ENCODE measurements at regions not wholly inside any gene's neighbourhood (a gene's known extent, or its start where the extent isn't known, plus 50 kb on each side); places are given as distances from the start of the nearest gene placed in this dataset.

GRCh38 chr7:82567841-82568240, 124.3 kb upstream of the CACNA2D1 start:
- Histone ChIP-seq H2AFZ (ENCODE audit: low read depth, low read length, severe bottlenecking) (no peak overlapping the region), H3K9ac (ENCODE audit: low read length) (no peak overlapping the region)
- TF ChIP-seq CTCF (IDR thresholded peaks at IDR 0.05; ENCODE audit: insufficient read depth, low read length, poor library complexity, severe bottlenecking), result no peak
- no peak for TF ChIP-seq EZH2phosphoT487 (conservative IDR thresholded peaks at IDR 0.05; ENCODE audit: low read length)

GRCh38 chr7:82567356-82567755, 123.8 kb upstream of the CACNA2D1 start:
- no peak overlapping the region for H2AFZ ChIP-seq (ENCODE audit: low read depth, low read length, severe bottlenecking)
- H3K27me3 ChIP-seq (ENCODE audit: low read length), result no peaks in the 10 kb centered on the region
- H3K9me2 ChIP-seq (replicated peaks; ENCODE audit: insufficient read depth, low read length), result no peaks in the 10 kb centered on the region
- H3K4me3 ChIP-seq (ENCODE audit: insufficient read depth, low read length, poor library complexity, severe bottlenecking), result no peak overlapping the region
- H3K4me2 ChIP-seq (ENCODE audit: low read depth, low read length, poor library complexity, severe bottlenecking), result no peak overlapping the region
- no peaks in the 10 kb centered on the region for H3K9me3 ChIP-seq (ENCODE audit: insufficient read depth, low read length)
- H4K20me1 ChIP-seq (ENCODE audit: low read depth, low read length), result no peaks in the 10 kb centered on the region
- H3K36me3 ChIP-seq (ENCODE audit: low read length), result no peaks in the 10 kb centered on the region
- H3F3A ChIP-seq (ENCODE audit: insufficient read depth), result no peaks in the 10 kb centered on the region
- no peak for TF ChIP-seq EZH2phosphoT487 (conservative IDR thresholded peaks at IDR 0.05; ENCODE audit: low read length)
- no peak for TF ChIP-seq CTCF (IDR thresholded peaks at IDR 0.05; ENCODE audit: insufficient read depth, low read length, poor library complexity, severe bottlenecking)
- H3K79me2 ChIP-seq (ENCODE audit: insufficient read depth, low read length), result no peaks in the 10 kb centered on the region
- H3K9ac ChIP-seq (ENCODE audit: low read length), result no peak overlapping the region
- H3K27ac ChIP-seq (ENCODE audit: low read depth, low read length), result no peak overlapping the region

More at GRCh38 chr7:82567841-82568240, 124.3 kb upstream of the CACNA2D1 start:
- Histone ChIP-seq H3F3A (ENCODE audit: insufficient read depth) (no peaks in the 10 kb centered on the region), H3K4me2 (ENCODE audit: low read depth, low read length, poor library complexity, severe bottlenecking) (no peak overlapping the region), H3K9me3 (ENCODE audit: insufficient read depth, low read length) (no peaks in the 10 kb centered on the region), H3K4me3 (ENCODE audit: insufficient read depth, low read length, poor library complexity, severe bottlenecking) (no peak overlapping the region), H3K79me2 (ENCODE audit: insufficient read depth, low read length) (no peaks in the 10 kb centered on the region), H3K36me3 (ENCODE audit: low read length) (no peaks in the 10 kb centered on the region), H3K9me2 (replicated peaks; ENCODE audit: insufficient read depth, low read length) (no peaks in the 10 kb centered on the region), H3K27ac (ENCODE audit: low read depth, low read length) (no peak overlapping the region), H4K20me1 (ENCODE audit: low read depth, low read length) (no peaks in the 10 kb centered on the region), H3K27me3 (ENCODE audit: low read length) (no peaks in the 10 kb centered on the region)

- Histone ChIP-seq H3K27ac (ENCODE audit: low read depth, low read length) (no peak overlapping the region), H3K4me3 (ENCODE audit: insufficient read depth, low read length, poor library complexity, severe bottlenecking) (no peak overlapping the region), H3K79me2 (ENCODE audit: insufficient read depth, low read length) (no peaks in the 10 kb centered on the region), H3K9ac (ENCODE audit: low read length) (no peak overlapping the region), H3K36me3 (ENCODE audit: low read length) (no peaks in the 10 kb centered on the region), H3K4me2 (ENCODE audit: low read depth, low read length, poor library complexity, severe bottlenecking) (no peak overlapping the region), H3K27me3 (ENCODE audit: low read length) (no peaks in the 10 kb centered on the region), H2AFZ (ENCODE audit: low read depth, low read length, severe bottlenecking) (no peak overlapping the region), H3K9me3 (ENCODE audit: insufficient read depth, low read length) (no peaks in the 10 kb centered on the region), H4K20me1 (ENCODE audit: low read depth, low read length) (no peaks in the 10 kb centered on the region; the same call in 1 of the 2 replicates), H3K9me2 (replicated peaks; ENCODE audit: insufficient read depth, low read length) (no peaks in the 10 kb centered on the region), H3F3A (ENCODE audit: insufficient read depth) (no peaks in the 10 kb centered on the region)
- TF ChIP-seq EZH2phosphoT487 (conservative IDR thresholded peaks at IDR 0.05; ENCODE audit: low read length) (no peak), CTCF (IDR thresholded peaks at IDR 0.05; ENCODE audit: insufficient read depth, low read length, poor library complexity, severe bottlenecking) (no peak)
Observed at GRCh38 chr7:82566752-82567151, 123.2 kb upstream of the CACNA2D1 start.
